NCI-H2196 treated with DMSO at 0.1 percent for 48 hours (cell line): ENCODE measurements at regions not wholly inside any gene's neighbourhood (a gene's known extent, or its start where the extent isn't known, plus 50 kb on each side); places are given as distances from the start of the nearest gene placed in this dataset.
A peak's percentile ranks its signal among the peaks of the same experiment; 100 is the strongest.

Experiments used
- DNase-seq: peaks from one replicate; lab custom pipeline; 2025; ENCODE audit not compliant: unreplicated experiment; lab: John Stamatoyannopoulos, UW

- no peak for DNase-seq
These were observed 399.4 kb downstream of the NXPE2 start for GRCh38 chr11:115077740-115078139.

- DNase-seq = no peak
These were observed 400.4 kb downstream of the NXPE2 start for GRCh38 chr11:115078461-115079438.

GRCh38 chr11:115080923-115081680 lies 402.8 kb downstream of the NXPE2 start:
- DNase-seq = no peak

- peak; percentile 53 for DNase-seq
These were observed 403.6 kb downstream of the NXPE2 start for GRCh38 chr11:115081972-115082371.

- DNase-seq = no peak
These were observed 404.9 kb downstream of the NXPE2 start for GRCh38 chr11:115083144-115083806.

- DNase-seq = no peak
These were observed 405.9 kb downstream of the NXPE2 start for GRCh38 chr11:115084231-115084630.

- DNase-seq = no peak
These were observed 407.3 kb downstream of the NXPE2 start for GRCh38 chr11:115085461-115086210.

- DNase-seq = no peak
These were observed 409.5 kb downstream of the NXPE2 start for GRCh38 chr11:115087791-115088190.

- DNase-seq = no peak
These were observed 411.7 kb downstream of the CADM1 start for GRCh38 chr11:115092516-115092915.

- DNase-seq = no peak
These were observed 406.3 kb downstream of the CADM1 start for GRCh38 chr11:115097796-115098408.

- no peak for DNase-seq
These were observed 403.5 kb downstream of the CADM1 start for GRCh38 chr11:115100706-115101105.

- no peak for DNase-seq
These were observed 400.3 kb downstream of the CADM1 start for GRCh38 chr11:115103921-115104320.

- DNase-seq = no peak
These were observed 399.3 kb downstream of the CADM1 start for GRCh38 chr11:115104851-115105453.

GRCh38 chr11:115111066-115111465 lies 393.1 kb downstream of the CADM1 start:
- DNase-seq = no peak

GRCh38 chr11:115112754-115113153 lies 391.5 kb downstream of the CADM1 start:
- no peak for DNase-seq

- no peak for DNase-seq
These were observed 386.2 kb downstream of the CADM1 start for GRCh38 chr11:115117956-115118493.

GRCh38 chr11:115119146-115119545 lies 385.1 kb downstream of the CADM1 start:
- DNase-seq = no peak
